ENCODE measurements at regions not wholly inside any gene's neighbourhood (a gene's known extent, or its start where the extent isn't known, plus 50 kb on each side); places are given as distances from the start of the nearest gene placed in this dataset.
"Not testable (repeated sequence)": the region's sequence is repeated elsewhere in the genome, so short reads cannot be mapped to it uniquely, and the experiment has no call there.

GRCh38 chr21:20451046-20451445 lies 547.2 kb upstream of the NCAM2 start:
- DNase-seq = no peak

- no peak for DNase-seq
Observed at GRCh38 chr21:20452935-20453334, 545.3 kb upstream of the NCAM2 start.

- no peak for DNase-seq
Observed at GRCh38 chr21:20459838-20460237, 538.4 kb upstream of the NCAM2 start.

GRCh38 chr21:20463362-20463761 lies 534.8 kb upstream of the NCAM2 start:
- DNase-seq = no peak

- no peak for DNase-seq
Observed at GRCh38 chr21:20469361-20469760, 528.8 kb upstream of the NCAM2 start.

GRCh38 chr21:20486303-20486702 lies 511.9 kb upstream of the NCAM2 start:
- no peak for DNase-seq

GRCh38 chr21:20502915-20503314 lies 495.3 kb upstream of the NCAM2 start:
- not testable (repeated sequence) for DNase-seq

GRCh38 chr21:20507783-20508182 lies 490.4 kb upstream of the NCAM2 start:
- no peak for DNase-seq

- DNase-seq = no peak
Observed at GRCh38 chr21:20511216-20511880, 486.9 kb upstream of the NCAM2 start.

- DNase-seq = no peak
Observed at GRCh38 chr21:20515446-20515845, 482.8 kb upstream of the NCAM2 start.

- no peak for DNase-seq
Observed at GRCh38 chr21:20519076-20519475, 479.1 kb upstream of the NCAM2 start.

GRCh38 chr21:20522611-20523010 lies 475.6 kb upstream of the NCAM2 start:
- DNase-seq = no peak

GRCh38 chr21:20523191-20523590 lies 475.0 kb upstream of the NCAM2 start:
- no peak for DNase-seq

GRCh38 chr21:20527731-20528460 lies 470.3 kb upstream of the NCAM2 start:
- no peak for DNase-seq

- DNase-seq = no peak
Observed at GRCh38 chr21:20537130-20537529, 461.1 kb upstream of the NCAM2 start.

- DNase-seq = no peak
Observed at GRCh38 chr21:20538039-20538658, 460.1 kb upstream of the NCAM2 start.

- DNase-seq = no peak
Observed at GRCh38 chr21:20545454-20545853, 452.8 kb upstream of the NCAM2 start.

GRCh38 chr21:20551939-20552338 lies 446.3 kb upstream of the NCAM2 start:
- DNase-seq = no peak

- no peak for DNase-seq
Observed at GRCh38 chr21:20554785-20555184, 443.4 kb upstream of the NCAM2 start.

- no peak for DNase-seq
Observed at GRCh38 chr21:20570824-20571232, 427.4 kb upstream of the NCAM2 start.

- no peak for DNase-seq
Observed at GRCh38 chr21:20572582-20572981, 425.6 kb upstream of the NCAM2 start.

- no peak for DNase-seq
Observed at GRCh38 chr21:20581361-20581760, 416.8 kb upstream of the NCAM2 start.

GRCh38 chr21:20591284-20591683 lies 406.9 kb upstream of the NCAM2 start:
- no peak for DNase-seq

GRCh38 chr21:20592463-20592862 lies 405.7 kb upstream of the NCAM2 start:
- no peak for DNase-seq

Measured in bone marrow (tissue), 2 donors.